ENCODE measurements at regions not wholly inside any gene's neighbourhood (a gene's known extent, or its start where the extent isn't known, plus 50 kb on each side); places are given as distances from the start of the nearest gene placed in this dataset.

- H2BK5ac ChIP-seq (ENCODE audit: low read depth, low read length) = no peak overlapping the region
- H4K8ac ChIP-seq (ENCODE audit: extremely low read depth, insufficient read depth, low read length) = no peak overlapping the region
- no peaks in the 10 kb centered on the region for H3K27me3 ChIP-seq (replicated peaks in 1 of 4; ENCODE audit: control insufficient read depth in 3 of 4, extremely low read depth in 1 of 4, insufficient read depth in 3 of 4, low read length in 3 of 4)
- H3K18ac ChIP-seq (ENCODE audit: extremely low read depth, low read length) = no peak overlapping the region
- no peak overlapping the region for H2BK20ac ChIP-seq (ENCODE audit: low read length)
- no peak overlapping the region for H2BK120ac ChIP-seq (replicated peaks; ENCODE audit: low read depth, low read length)
- H3K36me3 ChIP-seq (ENCODE audit: control insufficient read depth in 2 of 4, insufficient read depth in 4 of 4, low read length in 3 of 4) = no peaks in the 10 kb centered on the region
- no peak for DNase-seq (ENCODE audit: low read depth in 1 of 2, low spot score in 2 of 2)
- ChIA-PET CTCF (ENCODE audit: partially characterized antibody) (interaction anchor here (0.8 kb wide), 1 partner anchor 915 kb away, joined by 3 read pairs; no protein-coding TSS in a partner anchor), POLR2A (ENCODE audit: partially characterized antibody) (no interaction called here)
- H3K79me1 ChIP-seq (ENCODE audit: low read depth, low read length) = no peaks in the 10 kb centered on the region
- no peak overlapping the region for H3K14ac ChIP-seq (ENCODE audit: insufficient read length)
- H3K4me2 ChIP-seq (ENCODE audit: insufficient read depth in 1 of 2, low read depth in 2 of 2, low read length in 2 of 2) = no peak overlapping the region
- no peak overlapping the region for H2BK15ac ChIP-seq (ENCODE audit: low read length)
- no peak overlapping the region for H3K4ac ChIP-seq (replicated peaks; ENCODE audit: insufficient read length, low read depth, low read length)
- no peak for FAIRE-seq
- H3K23me2 ChIP-seq (ENCODE audit: low read depth, low read length) = no peaks in the 10 kb centered on the region
- H2BK12ac ChIP-seq (ENCODE audit: low read depth, low read length) = no peak overlapping the region
- no peak overlapping the region for H4K5ac ChIP-seq (ENCODE audit: insufficient read length, low read depth, low read length)
- H3K9ac ChIP-seq (replicated peaks in 1 of 4; ENCODE audit: extremely low read depth in 1 of 4, low read depth in 3 of 4, low read length in 3 of 4) = no peak overlapping the region
- H3K79me2 ChIP-seq (ENCODE audit: control insufficient read depth in 1 of 2, insufficient read depth in 2 of 2, low read length in 2 of 2) = no peaks in the 10 kb centered on the region
- H2AFZ ChIP-seq (ENCODE audit: low read length) = no peak overlapping the region
- no peak overlapping the region for H3K56ac ChIP-seq (replicated peaks; ENCODE audit: insufficient read length, low read depth, low read length)
- H4K91ac ChIP-seq (replicated peaks; ENCODE audit: insufficient read length, low read length) = no peak overlapping the region
- H3K27ac ChIP-seq (ENCODE audit: low read depth, low read length) = no peak overlapping the region
- H3K4me3 ChIP-seq (ENCODE audit: extremely low read depth in 1 of 4, insufficient read depth in 2 of 4, low read depth in 3 of 4, low read length in 4 of 4) = no peak overlapping the region
- TF ChIP-seq EGR1 (IDR thresholded peaks at IDR 0.05; ENCODE audit: borderline replicate concordance, low read depth, low read length) (no peak), EP300 (IDR thresholded peaks at IDR 0.05; ENCODE audit: borderline replicate concordance in 1 of 2, low read depth in 2 of 2, low read length in 2 of 2) (no peak), NRF1 (IDR thresholded peaks at IDR 0.05; ENCODE audit: low read depth, low read length) (no peak), SP4 (IDR thresholded peaks at IDR 0.05; ENCODE audit: low read length) (no peak), TCF12 (IDR thresholded peaks at IDR 0.05; ENCODE audit: low read depth, low read length) (no peak), RXRA (IDR thresholded peaks at IDR 0.05; ENCODE audit: insufficient read depth, low read depth, low read length) (no peak), POU5F1 (IDR thresholded peaks at IDR 0.05; ENCODE audit: low read depth, low read length) (no peak), CTBP2 (IDR thresholded peaks at IDR 0.05; ENCODE audit: borderline replicate concordance, insufficient read depth, insufficient read length, low read length) (no peak), RAD21 (IDR thresholded peaks at IDR 0.05 in 1 of 2, conservative IDR thresholded peaks at IDR 0.05 in 1 of 2; ENCODE audit: low read depth in 2 of 2, low read length in 2 of 2) (no peak), SP1 (IDR thresholded peaks at IDR 0.05; ENCODE audit: low read depth, low read length) (no peak), USF2 (IDR thresholded peaks at IDR 0.05; ENCODE audit: low read length) (no peak), YY1 (IDR thresholded peaks at IDR 0.05; ENCODE audit: low read depth, low read length) (no peak), JUN (IDR thresholded peaks at IDR 0.05; ENCODE audit: low read depth, low read length) (no peak)
- TF ChIP-seq, protein P1, sequence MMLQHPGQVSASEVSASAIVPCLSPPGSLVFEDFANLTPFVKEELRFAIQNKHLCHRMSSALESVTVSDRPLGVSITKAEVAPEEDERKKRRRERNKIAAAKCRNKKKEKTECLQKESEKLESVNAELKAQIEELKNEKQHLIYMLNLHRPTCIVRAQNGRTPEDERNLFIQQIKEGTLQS (IDR thresholded peaks at IDR 0.05; ENCODE audit: insufficient read depth, low read depth, low read length) = no peak
- H3K9me3 ChIP-seq (ENCODE audit: insufficient read depth in 2 of 2, low read depth in 1 of 2, low read length in 1 of 2) = no peaks in the 10 kb centered on the region
- no peaks in the 10 kb centered on the region for H3K4me1 ChIP-seq (replicated peaks in 1 of 4; ENCODE audit: control insufficient read depth in 3 of 4, insufficient read depth in 4 of 4, low read length in 3 of 4)
- H2AK5ac ChIP-seq (ENCODE audit: low read depth, low read length) = no peak overlapping the region
- no peak overlapping the region for H3K23ac ChIP-seq (ENCODE audit: insufficient read length)
- no peaks in the 10 kb centered on the region for H4K20me1 ChIP-seq (replicated peaks in 1 of 2; ENCODE audit: control insufficient read depth in 1 of 2, insufficient read depth in 2 of 2, low read length in 2 of 2)
Observed at GRCh38 chr3:95084738-95085137, 1021.9 kb downstream of the NSUN3 start.

Data from H1 (cell line).